ENCODE measurements at regions not wholly inside any gene's neighbourhood (a gene's known extent, or its start where the extent isn't known, plus 50 kb on each side); places are given as distances from the start of the nearest gene placed in this dataset.

- H3K4me3 ChIP-seq (ENCODE audit: low read length) = no peak overlapping the region
- no CpG with 5 or more reads among the region's 9 CpGs for WGBS (ENCODE audit: insufficient coverage, low lambda C conversion rate)
These were observed 640.0 kb upstream of the BOD1L1 start for GRCh38 chr4:14267373-14268060.

GRCh38 chr4:14269824-14270223 lies 642.3 kb upstream of the BOD1L1 start:
- H3K4me1 ChIP-seq (ENCODE audit: control insufficient read depth, insufficient read depth, low read length) = no peaks in the 10 kb centered on the region
- no peaks in the 10 kb centered on the region for H3K36me3 ChIP-seq (ENCODE audit: control insufficient read depth, insufficient read depth, low read length)
- no CpG with 5 or more reads among the region's 3 CpGs for WGBS (ENCODE audit: insufficient coverage, low lambda C conversion rate)
- H3K27ac ChIP-seq (ENCODE audit: low read length) = no peak overlapping the region
- H3K4me3 ChIP-seq (ENCODE audit: low read length) = no peak overlapping the region
- no peaks in the 10 kb centered on the region for H3K9me3 ChIP-seq (ENCODE audit: control insufficient read depth, low read depth, low read length)
- H3K27me3 ChIP-seq (ENCODE audit: control insufficient read depth, insufficient read depth, low read length) = no peaks in the 10 kb centered on the region
- DNase-seq = peak; percentile 3 to 33

More at GRCh38 chr4:14267373-14268060, 640.0 kb upstream of the BOD1L1 start:
- no peaks in the 10 kb centered on the region for H3K36me3 ChIP-seq (ENCODE audit: control insufficient read depth, insufficient read depth, low read length)
- H3K4me1 ChIP-seq (ENCODE audit: control insufficient read depth, insufficient read depth, low read length) = no peaks in the 10 kb centered on the region
- H3K27ac ChIP-seq (ENCODE audit: low read length) = no peak overlapping the region
- no peak for DNase-seq
- H3K27me3 ChIP-seq (ENCODE audit: control insufficient read depth, insufficient read depth, low read length) = no peaks in the 10 kb centered on the region
- H3K9me3 ChIP-seq (ENCODE audit: control insufficient read depth, low read depth, low read length) = no peaks in the 10 kb centered on the region

- Histone ChIP-seq H3K27ac (ENCODE audit: low read length) (no peak overlapping the region), H3K27me3 (ENCODE audit: control insufficient read depth, insufficient read depth, low read length) (no peaks in the 10 kb centered on the region), H3K4me1 (ENCODE audit: control insufficient read depth, insufficient read depth, low read length) (no peaks in the 10 kb centered on the region), H3K9me3 (ENCODE audit: control insufficient read depth, low read depth, low read length) (no peaks in the 10 kb centered on the region), H3K4me3 (ENCODE audit: low read length) (no peak overlapping the region), H3K36me3 (ENCODE audit: control insufficient read depth, insufficient read depth, low read length) (no peaks in the 10 kb centered on the region)
- DNase-seq = no peak
- no CpG with 5 or more reads among the region's 1 CpG for WGBS (ENCODE audit: insufficient coverage, low lambda C conversion rate)
These were observed 644.7 kb upstream of the BOD1L1 start for GRCh38 chr4:14272206-14272605.

GRCh38 chr4:14277505-14277904 lies 650.0 kb upstream of the BOD1L1 start:
- Histone ChIP-seq H3K4me1 (ENCODE audit: control insufficient read depth, insufficient read depth, low read length) (no peaks in the 10 kb centered on the region), H3K36me3 (ENCODE audit: control insufficient read depth, insufficient read depth, low read length) (no peaks in the 10 kb centered on the region), H3K27me3 (ENCODE audit: control insufficient read depth, insufficient read depth, low read length) (no peaks in the 10 kb centered on the region), H3K27ac (ENCODE audit: low read length) (no peak overlapping the region), H3K9me3 (ENCODE audit: control insufficient read depth, low read depth, low read length) (no peaks in the 10 kb centered on the region), H3K4me3 (ENCODE audit: low read length) (no peak overlapping the region)
- DNase-seq = no peak
- WGBS (ENCODE audit: insufficient coverage, low lambda C conversion rate) = 83% methylated on average over 2 of the region's 4 CpGs

- no peaks in the 10 kb centered on the region for H3K4me1 ChIP-seq (ENCODE audit: control insufficient read depth, insufficient read depth, low read length)
- no peaks in the 10 kb centered on the region for H3K36me3 ChIP-seq (ENCODE audit: control insufficient read depth, insufficient read depth, low read length)
- DNase-seq = no peak
- no peaks in the 10 kb centered on the region for H3K9me3 ChIP-seq (ENCODE audit: control insufficient read depth, low read depth, low read length)
- H3K27me3 ChIP-seq (ENCODE audit: control insufficient read depth, insufficient read depth, low read length) = no peaks in the 10 kb centered on the region
- H3K4me3 ChIP-seq (ENCODE audit: low read length) = no peak overlapping the region
- no peak overlapping the region for H3K27ac ChIP-seq (ENCODE audit: low read length)
- no CpG with 5 or more reads among the region's 1 CpG for WGBS (ENCODE audit: insufficient coverage, low lambda C conversion rate)
These were observed 653.0 kb upstream of the BOD1L1 start for GRCh38 chr4:14280567-14280966.

- no peaks in the 10 kb centered on the region for H3K36me3 ChIP-seq (ENCODE audit: control insufficient read depth, insufficient read depth, low read length)
- no peaks in the 10 kb centered on the region for H3K27me3 ChIP-seq (ENCODE audit: control insufficient read depth, insufficient read depth, low read length)
- no peak overlapping the region for H3K4me3 ChIP-seq (ENCODE audit: low read length)
- no peak for DNase-seq
- no peak overlapping the region for H3K27ac ChIP-seq (ENCODE audit: low read length)
- no peaks in the 10 kb centered on the region for H3K4me1 ChIP-seq (ENCODE audit: control insufficient read depth, insufficient read depth, low read length)
- no peaks in the 10 kb centered on the region for H3K9me3 ChIP-seq (ENCODE audit: control insufficient read depth, low read depth, low read length)
These were observed 657.1 kb upstream of the BOD1L1 start for GRCh38 chr4:14284578-14284977.

- Histone ChIP-seq H3K9me3 (ENCODE audit: control insufficient read depth, low read depth, low read length) (no peaks in the 10 kb centered on the region), H3K4me1 (ENCODE audit: control insufficient read depth, insufficient read depth, low read length) (no peaks in the 10 kb centered on the region), H3K27ac (ENCODE audit: low read length) (no peak overlapping the region), H3K4me3 (ENCODE audit: low read length) (no peak overlapping the region), H3K36me3 (ENCODE audit: control insufficient read depth, insufficient read depth, low read length) (no peaks in the 10 kb centered on the region), H3K27me3 (ENCODE audit: control insufficient read depth, insufficient read depth, low read length) (no peaks in the 10 kb centered on the region)
- WGBS (ENCODE audit: insufficient coverage, low lambda C conversion rate) = 100% methylated on average over 1 of the region's 1 CpG
- DNase-seq = no peak
These were observed 662.2 kb upstream of the BOD1L1 start for GRCh38 chr4:14289708-14290107.

- Histone ChIP-seq H3K27me3 (ENCODE audit: control insufficient read depth, insufficient read depth, low read length) (no peaks in the 10 kb centered on the region), H3K4me3 (ENCODE audit: low read length) (no peak overlapping the region), H3K9me3 (ENCODE audit: control insufficient read depth, low read depth, low read length) (no peaks in the 10 kb centered on the region), H3K4me1 (ENCODE audit: control insufficient read depth, insufficient read depth, low read length) (no peaks in the 10 kb centered on the region), H3K36me3 (ENCODE audit: control insufficient read depth, insufficient read depth, low read length) (no peaks in the 10 kb centered on the region), H3K27ac (ENCODE audit: low read length) (no peak overlapping the region)
- no peak for DNase-seq
- WGBS (ENCODE audit: insufficient coverage, low lambda C conversion rate) = no CpG with 5 or more reads among the region's 3 CpGs
These were observed 666.1 kb upstream of the BOD1L1 start for GRCh38 chr4:14293582-14293981.

GRCh38 chr4:14294611-14295010 lies 667.1 kb upstream of the BOD1L1 start:
- Histone ChIP-seq H3K36me3 (ENCODE audit: control insufficient read depth, insufficient read depth, low read length) (no peaks in the 10 kb centered on the region), H3K9me3 (ENCODE audit: control insufficient read depth, low read depth, low read length) (no peaks in the 10 kb centered on the region), H3K27ac (ENCODE audit: low read length) (no peak overlapping the region), H3K27me3 (ENCODE audit: control insufficient read depth, insufficient read depth, low read length) (no peaks in the 10 kb centered on the region), H3K4me1 (ENCODE audit: control insufficient read depth, insufficient read depth, low read length) (no peaks in the 10 kb centered on the region), H3K4me3 (ENCODE audit: low read length) (no peak overlapping the region)
- WGBS (ENCODE audit: insufficient coverage, low lambda C conversion rate) = no CpG with 5 or more reads among the region's 2 CpGs
- DNase-seq = no peak

GRCh38 chr4:14299166-14299565 lies 671.6 kb upstream of the BOD1L1 start:
- H3K4me3 ChIP-seq (ENCODE audit: low read length) = no peak overlapping the region
- no peaks in the 10 kb centered on the region for H3K9me3 ChIP-seq (ENCODE audit: control insufficient read depth, low read depth, low read length)
- no peak overlapping the region for H3K27ac ChIP-seq (ENCODE audit: low read length)
- H3K4me1 ChIP-seq (ENCODE audit: control insufficient read depth, insufficient read depth, low read length) = no peaks in the 10 kb centered on the region
- no peaks in the 10 kb centered on the region for H3K36me3 ChIP-seq (ENCODE audit: control insufficient read depth, insufficient read depth, low read length)
- no peaks in the 10 kb centered on the region for H3K27me3 ChIP-seq (ENCODE audit: control insufficient read depth, insufficient read depth, low read length)
- no peak for DNase-seq
- WGBS (ENCODE audit: insufficient coverage, low lambda C conversion rate) = no CpG with 5 or more reads among the region's 2 CpGs

- H3K36me3 ChIP-seq (ENCODE audit: control insufficient read depth, insufficient read depth, low read length) = no peaks in the 10 kb centered on the region
- H3K27me3 ChIP-seq (ENCODE audit: control insufficient read depth, insufficient read depth, low read length) = no peaks in the 10 kb centered on the region
- H3K4me3 ChIP-seq (ENCODE audit: low read length) = no peak overlapping the region
- no peaks in the 10 kb centered on the region for H3K4me1 ChIP-seq (ENCODE audit: control insufficient read depth, insufficient read depth, low read length)
- H3K27ac ChIP-seq (ENCODE audit: low read length) = no peak overlapping the region
- H3K9me3 ChIP-seq (ENCODE audit: control insufficient read depth, low read depth, low read length) = no peaks in the 10 kb centered on the region
- DNase-seq = no peak
These were observed 674.5 kb upstream of the BOD1L1 start for GRCh38 chr4:14302021-14302420.
